B cell (primary cell): ENCODE measurements at regions not wholly inside any gene's neighbourhood (a gene's known extent, or its start where the extent isn't known, plus 50 kb on each side); places are given as distances from the start of the nearest gene placed in this dataset.

Source experiments
- ATAC-seq: fragments of 200-7000 bp; cut with Tn5 transposase; one replicate; pipeline ENCODE4 v1.10.0; 2021; ENCODE audit warnings: low read depth, mild to moderate bottlenecking, moderate number of reproducible peaks, moderate library complexity
- CTCF ChIA-PET: fragments of 350-600 bp; sonication (Branson Sonifier 250); formaldehyde crosslinking; loops from one replicate; lab custom pipeline; 2021; ENCODE audit warnings: antibody characterized with exemption, inconsistent platforms; lab: Charles Lee
- POLR2A ChIA-PET: fragments of 350-600 bp; sonication (Branson Sonifier 250); formaldehyde crosslinking; loops from one replicate; lab custom pipeline; 2021; ENCODE audit warnings: antibody characterized with exemption; lab: Charles Lee
- DNase-seq: peaks from one replicate; pipeline ENCODE4 v3.0.0; 2013
- H2AFZ ChIP-seq: 2 replicates; pipeline ENCODE4 v1.6.1; 2012; ENCODE audit warnings: mild to moderate bottlenecking, low read depth, low read length; ENCODE audit not compliant: insufficient read depth, poor library complexity, severe bottlenecking
- H3K27ac ChIP-seq, 2 donors: 1 replicate in 1 of 2; 2 replicates in 1 of 2; pipeline ENCODE4 v1.5.1; 2012 to 2013; ENCODE audit warnings: low read length in 2 of 2, mild to moderate bottlenecking in 2 of 2, moderate library complexity in 1 of 2
- H3K27me3 ChIP-seq, 4 experiments: fragments of 200-600 bp in 1 of 4; sonication (generic) in 1 of 4; replicated peaks in 1 of 4; 1 replicate in 2 of 4; 2 replicates in 2 of 4; pipeline versions ENCODE4 v1.6.1 to v1.7.0; 2013 to 2016; ENCODE audit warnings: low read length in 3 of 4, mild to moderate bottlenecking in 2 of 4, mixed read lengths in 1 of 4, moderate library complexity in 1 of 4; ENCODE audit not compliant: insufficient read depth in 4 of 4, control insufficient read depth in 3 of 4; ENCODE audit errors: control extremely low read depth in 1 of 4
- H3K36me3 ChIP-seq, 2 experiments: replicated peaks in 1 of 2; 1 replicate in 1 of 2; 2 replicates in 1 of 2; pipeline versions ENCODE4 v1.6.1 to v1.7.1; 2013; ENCODE audit warnings: low read length in 1 of 2; ENCODE audit not compliant: insufficient read depth in 2 of 2, control insufficient read depth in 1 of 2; ENCODE audit errors: control extremely low read depth in 1 of 2, extremely low read depth in 1 of 2
- H3K4me1 ChIP-seq, 2 donors: fragments of 200-600 bp in 1 of 2; sonication (generic) in 1 of 2; 1 replicate in 1 of 2; 2 replicates in 1 of 2; pipeline versions ENCODE4 v1.5.1 to v1.6.1; 2013 to 2017; ENCODE audit warnings: low read length in 2 of 2; ENCODE audit not compliant: control insufficient read depth in 2 of 2, insufficient read depth in 2 of 2
- H3K4me2 ChIP-seq: replicated peaks from 2 replicates; pipeline ENCODE3; 2012; ENCODE audit warnings: mild to moderate bottlenecking, low read depth, low read length; ENCODE audit not compliant: poor library complexity, severe bottlenecking
- H3K4me3 ChIP-seq, 5 experiments: fragments of 200-600 bp in 1 of 5; sonication (generic) in 1 of 5; 1 replicate in 3 of 5; 2 replicates in 2 of 5; pipeline versions ENCODE4 v1.5.1 to v1.7.0; 2011 to 2016; ENCODE audit warnings: low read length in 4 of 5, mild to moderate bottlenecking in 4 of 5, low read depth in 2 of 5, control low read depth in 1 of 5, moderate library complexity in 1 of 5; ENCODE audit not compliant: insufficient read depth in 1 of 5; ENCODE audit errors: control extremely low read depth in 1 of 5, extremely low read depth in 1 of 5
- H3K79me2 ChIP-seq: fragments of 200-600 bp; sonication (generic); one replicate; pipeline ENCODE4 v1.6.0; 2016; ENCODE audit warnings: low read length; ENCODE audit not compliant: control insufficient read depth, insufficient read depth
- H3K9ac ChIP-seq: fragments of 200-600 bp; sonication (generic); 2 replicates; pipeline ENCODE4 v1.6.1; 2017; ENCODE audit warnings: mild to moderate bottlenecking, low read length, moderate library complexity
- H3K9me3 ChIP-seq, 3 donors: one replicate each; pipeline versions ENCODE4 v1.6.1 to v1.7.1; 2013; ENCODE audit warnings: low read length in 2 of 3; ENCODE audit not compliant: control insufficient read depth in 2 of 3, insufficient read depth in 1 of 3; ENCODE audit errors: control extremely low read depth in 1 of 3
- H4K20me1 ChIP-seq: 2 replicates; pipeline ENCODE4 v1.6.0; 2012; ENCODE audit warnings: mild to moderate bottlenecking, low read length; ENCODE audit not compliant: insufficient read depth, control insufficient read depth, poor library complexity, severe bottlenecking
- H3K27ac Mint-ChIP-seq: one replicate; pipeline ENCODE4 v1.8.0; 2021; ENCODE audit warnings: mixed read lengths
- H3K27me3 Mint-ChIP-seq: one replicate; pipeline ENCODE4 v1.8.0; 2021; ENCODE audit warnings: mixed read lengths
- H3K4me1 Mint-ChIP-seq: one replicate; pipeline ENCODE4 v1.8.0; 2021; ENCODE audit warnings: mixed read lengths
- H3K4me3 Mint-ChIP-seq: one replicate; pipeline ENCODE4 v1.8.0; 2021; ENCODE audit warnings: mixed read lengths
- H3K9me3 Mint-ChIP-seq: one replicate; pipeline ENCODE4 v1.8.0; 2022; ENCODE audit warnings: mixed read lengths; ENCODE audit not compliant: insufficient read depth
- CTCF ChIP-seq: fragments of 200-600 bp; IDR thresholded peaks from one replicate; pipeline ENCODE4 v1.8.0; 2022; ENCODE audit warnings: antibody characterized with exemption, mild to moderate bottlenecking
- EZH2 ChIP-seq: IDR thresholded peaks from 2 replicates; pipeline ENCODE4 v1.6.1; 2012; ENCODE audit warnings: borderline replicate concordance, low read depth, mild to moderate bottlenecking, moderate library complexity, low read length; ENCODE audit not compliant: insufficient read depth, poor library complexity, severe bottlenecking
- WGBS: methylation state at CpG from one replicate; pipeline ENCODE4 v1.1.5; 2013; ENCODE audit warnings: missing lambda C conversion rate; ENCODE audit not compliant: insufficient coverage; 5-methylcytosine and 5-hydroxymethylcytosine counted together
- intact Hi-C: fragments of 100-400 bp; cut with micrococcal nuclease; formaldehyde crosslinking; loops from one replicate; pipeline ENCODE4 v1.10.0; 2022

GRCh38 chr12:46556105-46556559 is 183.6 kb upstream of the SLC38A2 start:
- no peak overlapping the region for H2AFZ ChIP-seq
- Mint-ChIP-seq H3K4me3 (no peak overlapping the region), H3K9me3 (no peaks in the 10 kb centered on the region), H3K27me3 (no peaks in the 10 kb centered on the region), H3K4me1 (no peaks in the 10 kb centered on the region), H3K27ac (no peak overlapping the region)
- no peak overlapping the region for H3K27ac ChIP-seq
- H3K36me3 ChIP-seq, result peaks cover 0 to 1% of the 10 kb centered on the region in 2 experiments
- ATAC-seq (no peak), DNase-seq (no peak)
- H4K20me1 ChIP-seq, result no peaks in the 10 kb centered on the region
- POLR2A ChIA-PET, result no interaction called here
- CTCF ChIA-PET, result no interaction called here
- no peaks in the 10 kb centered on the region for H3K9me3 ChIP-seq
- H3K79me2 ChIP-seq, result no peaks in the 10 kb centered on the region
- no peak for TF ChIP-seq EZH2
- no peak overlapping the region for H3K4me3 ChIP-seq
- no peak overlapping the region for H3K9ac ChIP-seq
- H3K4me2 ChIP-seq, result no peak overlapping the region
- WGBS, result no CpG with 5 or more reads among the region's 2 CpGs
- H3K4me1 ChIP-seq, result no peaks in the 10 kb centered on the region
- intact Hi-C loops, result loop anchor here (10.0 kb wide), 1 partner anchor 51 kb away; no protein-coding TSS in a partner anchor
- H3K27me3 ChIP-seq, result no peaks in the 10 kb centered on the region

- Mint-ChIP-seq H3K27ac (no peak overlapping the region), H3K27me3 (no peaks in the 10 kb centered on the region), H3K4me3 (no peak overlapping the region), H3K4me1 (no peaks in the 10 kb centered on the region), H3K9me3 (no peaks in the 10 kb centered on the region)
- Histone ChIP-seq H3K4me3 (no peak overlapping the region), H3K9ac (no peak overlapping the region), H3K27ac (no peak overlapping the region), H4K20me1 (no peaks in the 10 kb centered on the region), H3K9me3 (no peaks in the 10 kb centered on the region), H3K27me3 (no peaks in the 10 kb centered on the region), H3K36me3 (peaks cover 0 to 1% of the 10 kb centered on the region in 2 experiments), H3K4me2 (no peak overlapping the region), H3K79me2 (no peaks in the 10 kb centered on the region), H3K4me1 (no peaks in the 10 kb centered on the region), H2AFZ (no peak overlapping the region)
- DNase-seq (no peak), ATAC-seq (no peak)
- POLR2A ChIA-PET, result no interaction called here
- intact Hi-C loops, result loop anchor here (10.0 kb wide), 1 partner anchor 51 kb away; no protein-coding TSS in a partner anchor
- TF ChIP-seq CTCF (no peak), EZH2 (no peak)
- no CpG with 5 or more reads among the region's 4 CpGs for WGBS
- CTCF ChIA-PET, result no interaction called here
These were observed 182.9 kb upstream of the SLC38A2 start for GRCh38 chr12:46555406-46555852.
